GM23338 (cell line): ENCODE measurements at regions not wholly inside any gene's neighbourhood (a gene's known extent, or its start where the extent isn't known, plus 50 kb on each side); places are given as distances from the start of the nearest gene placed in this dataset.

Experiments used
- JUNB ChIP-seq: IDR thresholded peaks from one replicate; pipeline ENCODE4 v1.6.1; 2016; ENCODE audit warnings: antibody characterized with exemption; ENCODE audit not compliant: unreplicated experiment
- NANOG ChIP-seq: IDR thresholded peaks from 2 replicates; pipeline ENCODE4 v1.6.1; 2016; ENCODE audit warnings: antibody characterized with exemption, borderline replicate concordance
- POLR2AphosphoS5 ChIP-seq: IDR thresholded peaks from 2 replicates; pipeline ENCODE4 v1.6.1; 2016; ENCODE audit warnings: antibody characterized with exemption, low read depth
- TF ChIP-seq, protein P1 (sequence below): IDR thresholded peaks from one replicate; pipeline ENCODE4 v1.6.1; 2018; ENCODE audit warnings: antibody characterized with exemption; ENCODE audit not compliant: unreplicated experiment
- TF ChIP-seq, protein P2 (sequence below), 2 experiments: fragments of 200-600 bp in 1 of 2; sonication (generic) in 1 of 2; conservative IDR thresholded peaks; 2 replicates each; pipeline versions ENCODE4 v1.5.1 to v1.6.1; 2016 to 2017; ENCODE audit warnings: antibody characterized with exemption in 2 of 2, low read depth in 2 of 2, mild to moderate bottlenecking in 2 of 2, moderate library complexity in 1 of 2

DNA sequence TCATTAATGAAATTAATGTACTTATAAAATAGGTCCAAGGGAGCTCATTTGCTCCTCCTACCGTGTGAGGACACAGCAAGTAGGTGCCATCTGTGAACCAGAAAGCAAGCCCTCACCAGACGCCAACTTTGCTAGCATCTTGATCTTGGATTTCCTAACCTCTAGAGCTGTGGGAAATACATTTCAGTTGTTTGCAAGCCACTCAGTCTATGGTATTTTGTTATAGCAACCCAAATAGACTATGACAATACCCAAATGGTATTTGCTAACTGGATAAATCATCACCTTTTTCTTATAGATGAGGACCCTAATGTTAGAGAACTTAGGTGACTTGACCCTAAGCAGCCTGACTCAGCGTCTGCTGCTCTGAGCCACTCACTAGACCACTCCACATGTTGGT, 379.6 kb downstream of the HRH4 start:
- TF ChIP-seq, protein P1, sequence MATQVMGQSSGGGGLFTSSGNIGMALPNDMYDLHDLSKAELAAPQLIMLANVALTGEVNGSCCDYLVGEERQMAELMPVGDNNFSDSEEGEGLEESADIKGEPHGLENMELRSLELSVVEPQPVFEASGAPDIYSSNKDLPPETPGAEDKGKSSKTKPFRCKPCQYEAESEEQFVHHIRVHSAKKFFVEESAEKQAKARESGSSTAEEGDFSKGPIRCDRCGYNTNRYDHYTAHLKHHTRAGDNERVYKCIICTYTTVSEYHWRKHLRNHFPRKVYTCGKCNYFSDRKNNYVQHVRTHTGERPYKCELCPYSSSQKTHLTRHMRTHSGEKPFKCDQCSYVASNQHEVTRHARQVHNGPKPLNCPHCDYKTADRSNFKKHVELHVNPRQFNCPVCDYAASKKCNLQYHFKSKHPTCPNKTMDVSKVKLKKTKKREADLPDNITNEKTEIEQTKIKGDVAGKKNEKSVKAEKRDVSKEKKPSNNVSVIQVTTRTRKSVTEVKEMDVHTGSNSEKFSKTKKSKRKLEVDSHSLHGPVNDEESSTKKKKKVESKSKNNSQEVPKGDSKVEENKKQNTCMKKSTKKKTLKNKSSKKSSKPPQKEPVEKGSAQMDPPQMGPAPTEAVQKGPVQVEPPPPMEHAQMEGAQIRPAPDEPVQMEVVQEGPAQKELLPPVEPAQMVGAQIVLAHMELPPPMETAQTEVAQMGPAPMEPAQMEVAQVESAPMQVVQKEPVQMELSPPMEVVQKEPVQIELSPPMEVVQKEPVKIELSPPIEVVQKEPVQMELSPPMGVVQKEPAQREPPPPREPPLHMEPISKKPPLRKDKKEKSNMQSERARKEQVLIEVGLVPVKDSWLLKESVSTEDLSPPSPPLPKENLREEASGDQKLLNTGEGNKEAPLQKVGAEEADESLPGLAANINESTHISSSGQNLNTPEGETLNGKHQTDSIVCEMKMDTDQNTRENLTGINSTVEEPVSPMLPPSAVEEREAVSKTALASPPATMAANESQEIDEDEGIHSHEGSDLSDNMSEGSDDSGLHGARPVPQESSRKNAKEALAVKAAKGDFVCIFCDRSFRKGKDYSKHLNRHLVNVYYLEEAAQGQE, result no peak
- TF ChIP-seq NANOG, result no peak
- TF ChIP-seq, protein P2, sequence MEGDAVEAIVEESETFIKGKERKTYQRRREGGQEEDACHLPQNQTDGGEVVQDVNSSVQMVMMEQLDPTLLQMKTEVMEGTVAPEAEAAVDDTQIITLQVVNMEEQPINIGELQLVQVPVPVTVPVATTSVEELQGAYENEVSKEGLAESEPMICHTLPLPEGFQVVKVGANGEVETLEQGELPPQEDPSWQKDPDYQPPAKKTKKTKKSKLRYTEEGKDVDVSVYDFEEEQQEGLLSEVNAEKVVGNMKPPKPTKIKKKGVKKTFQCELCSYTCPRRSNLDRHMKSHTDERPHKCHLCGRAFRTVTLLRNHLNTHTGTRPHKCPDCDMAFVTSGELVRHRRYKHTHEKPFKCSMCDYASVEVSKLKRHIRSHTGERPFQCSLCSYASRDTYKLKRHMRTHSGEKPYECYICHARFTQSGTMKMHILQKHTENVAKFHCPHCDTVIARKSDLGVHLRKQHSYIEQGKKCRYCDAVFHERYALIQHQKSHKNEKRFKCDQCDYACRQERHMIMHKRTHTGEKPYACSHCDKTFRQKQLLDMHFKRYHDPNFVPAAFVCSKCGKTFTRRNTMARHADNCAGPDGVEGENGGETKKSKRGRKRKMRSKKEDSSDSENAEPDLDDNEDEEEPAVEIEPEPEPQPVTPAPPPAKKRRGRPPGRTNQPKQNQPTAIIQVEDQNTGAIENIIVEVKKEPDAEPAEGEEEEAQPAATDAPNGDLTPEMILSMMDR (conservative IDR thresholded peaks at IDR 0.05; ENCODE audit: low read depth in 2 of 2), result no peak
- TF ChIP-seq JUNB, result no peak
- no peak for TF ChIP-seq POLR2AphosphoS5
